Lung (tissue), 11 donors: ENCODE measurements at regions not wholly inside any gene's neighbourhood (a gene's known extent, or its start where the extent isn't known, plus 50 kb on each side); places are given as distances from the start of the nearest gene placed in this dataset.

Source experiments
- ATAC-seq: fragments of 200-7000 bp; cut with Tn5 transposase; one replicate; pipeline ENCODE4 v1.9.1; 2020; ENCODE audit warnings: moderate number of reproducible peaks; ENCODE audit not compliant: insufficient read depth, low FRiP score
- DNase-seq, 3 donors: peaks; one replicate each; pipeline ENCODE4 v3.0.0-alpha.2; 2013 to 2017
- H3K27ac ChIP-seq, 2 donors: one replicate each; pipeline ENCODE4 v1.5.1; 2013; ENCODE audit warnings: mild to moderate bottlenecking in 2 of 2, moderate library complexity in 2 of 2, control low read depth in 1 of 2, inconsistent platforms in 1 of 2, low read depth in 1 of 2, low read length in 1 of 2
- H3K27me3 ChIP-seq, 3 donors: one replicate each; pipeline ENCODE4 v1.5.1; 2013; ENCODE audit warnings: low read length in 2 of 3; ENCODE audit not compliant: control insufficient read depth in 3 of 3, insufficient read depth in 3 of 3
- H3K36me3 ChIP-seq, 4 donors: one replicate each; pipeline ENCODE4 v1.5.1; 2013; ENCODE audit warnings: low read length in 4 of 4, mild to moderate bottlenecking in 1 of 4, moderate library complexity in 1 of 4; ENCODE audit not compliant: control insufficient read depth in 4 of 4, insufficient read depth in 4 of 4
- H3K4me1 ChIP-seq, 5 donors: one replicate each; pipeline ENCODE4 v1.5.1; 2013; ENCODE audit warnings: low read length in 5 of 5, mild to moderate bottlenecking in 2 of 5, moderate library complexity in 1 of 5; ENCODE audit not compliant: control insufficient read depth in 5 of 5, insufficient read depth in 5 of 5
- H3K4me3 ChIP-seq: one replicate; pipeline ENCODE4 v1.5.1; 2013; ENCODE audit warnings: mild to moderate bottlenecking, control low read depth, moderate library complexity
- H3K9ac ChIP-seq, 2 donors: one replicate each; pipeline ENCODE4 v1.5.1; 2013; ENCODE audit warnings: low read length in 2 of 2, control low read depth in 1 of 2; ENCODE audit not compliant: insufficient read depth in 1 of 2
- H3K9me3 ChIP-seq, 4 donors: one replicate each; pipeline ENCODE4 v1.5.1; 2013; ENCODE audit warnings: low read length in 3 of 4, mild to moderate bottlenecking in 1 of 4, moderate library complexity in 1 of 4; ENCODE audit not compliant: control insufficient read depth in 4 of 4, insufficient read depth in 3 of 4
- WGBS, 2 donors: extraction: QIAGEN DNeasy Blood & Tissue Kit; methylation state at CpG; one replicate each; pipeline ENCODE4 v1.1.7; 2013; 5-methylcytosine and 5-hydroxymethylcytosine counted together
- TF ChIP-seq, protein P1 (sequence below): IDR thresholded peaks from 2 replicates; pipeline ENCODE4 v1.5.1; 2012; ENCODE audit warnings: mild to moderate bottlenecking; ENCODE audit errors: control extremely low read depth, extremely low read depth
- donor health status: control.
- donor health status: control.
- donor health status: Bipolar disorder and iron deficiency.
- donor health status: healthy.
- donor health status: DM: yes; HTN: yes; CAD: no.

GRCh38 chr17:77462090-77462489 is 321.3 kb downstream of the SEC14L1 start:
- H3K9me3 ChIP-seq, result no peaks in the 10 kb centered on the region
- no peak overlapping the region for H3K4me3 ChIP-seq
- no peak for DNase-seq
- H3K36me3 ChIP-seq, result peaks cover 0 to 7% (median under 1%) of the 10 kb centered on the region in 4 donors
- H3K9ac ChIP-seq, result no peak overlapping the region
- TF ChIP-seq, protein P1, sequence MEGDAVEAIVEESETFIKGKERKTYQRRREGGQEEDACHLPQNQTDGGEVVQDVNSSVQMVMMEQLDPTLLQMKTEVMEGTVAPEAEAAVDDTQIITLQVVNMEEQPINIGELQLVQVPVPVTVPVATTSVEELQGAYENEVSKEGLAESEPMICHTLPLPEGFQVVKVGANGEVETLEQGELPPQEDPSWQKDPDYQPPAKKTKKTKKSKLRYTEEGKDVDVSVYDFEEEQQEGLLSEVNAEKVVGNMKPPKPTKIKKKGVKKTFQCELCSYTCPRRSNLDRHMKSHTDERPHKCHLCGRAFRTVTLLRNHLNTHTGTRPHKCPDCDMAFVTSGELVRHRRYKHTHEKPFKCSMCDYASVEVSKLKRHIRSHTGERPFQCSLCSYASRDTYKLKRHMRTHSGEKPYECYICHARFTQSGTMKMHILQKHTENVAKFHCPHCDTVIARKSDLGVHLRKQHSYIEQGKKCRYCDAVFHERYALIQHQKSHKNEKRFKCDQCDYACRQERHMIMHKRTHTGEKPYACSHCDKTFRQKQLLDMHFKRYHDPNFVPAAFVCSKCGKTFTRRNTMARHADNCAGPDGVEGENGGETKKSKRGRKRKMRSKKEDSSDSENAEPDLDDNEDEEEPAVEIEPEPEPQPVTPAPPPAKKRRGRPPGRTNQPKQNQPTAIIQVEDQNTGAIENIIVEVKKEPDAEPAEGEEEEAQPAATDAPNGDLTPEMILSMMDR, result no peak
- WGBS, 2 donors, result 21 to 42% methylated on average over 11 of the region's 11 CpGs
- no peaks in the 10 kb centered on the region for H3K27me3 ChIP-seq
- H3K27ac ChIP-seq, result peak overlapping the region; percentile 10 to 29
- no peak for ATAC-seq
- peaks cover 5 to 63% (median 24%) of the 10 kb centered on the region in 5 donors for H3K4me1 ChIP-seq

DNA sequence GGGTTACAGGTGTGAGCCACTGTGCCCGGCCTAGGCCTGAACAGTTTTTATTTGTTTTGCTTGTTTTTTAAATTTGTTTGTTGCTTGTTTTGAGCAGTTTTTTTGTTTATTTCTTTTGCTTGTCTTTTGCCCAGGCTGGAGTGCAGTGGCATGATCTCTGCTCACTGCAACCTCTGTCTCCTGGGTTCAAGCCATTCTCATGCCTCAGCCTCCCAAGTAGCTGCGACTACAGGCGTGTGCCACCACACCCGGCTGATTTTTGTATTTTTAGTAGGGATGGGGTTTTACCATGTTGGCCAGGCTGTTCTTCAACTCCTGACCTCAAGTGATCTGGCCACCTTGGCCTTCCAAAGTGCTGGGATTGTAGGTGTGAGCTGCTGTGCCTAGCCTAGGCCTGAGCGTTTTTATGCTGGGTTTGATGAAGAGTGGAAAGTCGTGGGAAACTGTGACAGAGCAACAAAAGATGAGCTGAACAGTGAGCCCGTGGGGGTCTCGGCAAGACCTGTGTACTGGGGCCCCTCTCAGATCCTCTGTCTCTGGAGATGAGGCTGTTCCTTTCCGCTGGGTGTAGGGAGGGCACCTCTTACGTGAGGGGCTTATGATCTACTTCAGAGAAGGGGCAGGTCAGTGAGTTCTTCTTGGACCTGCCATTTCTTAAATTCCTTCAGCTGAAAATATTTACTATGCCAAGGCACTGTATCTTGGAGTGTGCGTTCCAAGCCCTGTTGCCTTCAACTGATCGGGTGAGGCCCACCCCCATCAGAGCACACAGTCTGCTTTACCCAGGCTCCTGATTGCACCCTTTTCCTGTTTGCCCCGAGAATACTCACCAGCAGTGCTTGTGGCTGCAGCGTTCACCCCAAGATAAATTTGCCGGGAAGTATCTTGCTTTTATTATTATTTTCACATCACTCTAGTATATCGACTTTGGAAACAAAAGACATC is 322.1 kb downstream of the SEC14L1 start:
- no peak for DNase-seq
- peak overlapping the region in 1 of 2 donors; percentile 20 for H3K27ac ChIP-seq
- TF ChIP-seq, protein P1, result no peak

DNA sequence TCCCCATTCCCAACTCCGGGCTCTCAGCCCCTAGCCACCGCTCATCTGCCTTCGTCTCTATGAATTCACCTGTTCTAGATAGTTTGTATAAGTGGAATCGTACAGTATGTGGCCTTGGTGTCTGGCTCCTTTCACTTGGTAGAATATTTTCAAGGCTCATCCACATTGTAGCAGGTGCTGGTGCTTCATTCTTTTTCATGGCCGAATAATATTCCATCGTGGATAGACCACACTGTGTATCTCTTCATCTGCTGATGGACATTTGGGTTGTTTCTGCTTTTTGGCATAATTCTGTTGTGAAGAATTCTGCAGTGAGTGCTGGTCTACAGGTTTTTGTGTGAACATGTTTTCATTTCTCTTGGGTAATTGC is 324.2 kb downstream of the SEC14L1 start:
- DNase-seq (no peak), ATAC-seq (no peak)
- Histone ChIP-seq H3K27ac (peak overlapping the region in 1 of 2 donors; percentile 87), H3K9ac (no peak overlapping the region), H3K4me3 (no peak overlapping the region), H3K9me3 (no peaks in the 10 kb centered on the region), H3K4me1 (peaks cover 5 to 53% (median 29%) of the 10 kb centered on the region in 5 donors), H3K27me3 (no peaks in the 10 kb centered on the region), H3K36me3 (peaks cover 0 to 10% (median 4%) of the 10 kb centered on the region in 4 donors)
- TF ChIP-seq, protein P1, result no peak
- WGBS, 2 donors, result 86 to 90% methylated on average over 6 of the region's 6 CpGs

More for the DNA sequence above, 322.1 kb downstream of the SEC14L1 start:
- no peak overlapping the region for H3K9ac ChIP-seq
- no peaks in the 10 kb centered on the region for H3K27me3 ChIP-seq
- H3K36me3 ChIP-seq, result peaks cover 0 to 7% (median 1%) of the 10 kb centered on the region in 4 donors
- WGBS, 2 donors, result 81 to 83% methylated on average over 16 of the region's 16 CpGs
- H3K9me3 ChIP-seq, result no peaks in the 10 kb centered on the region
- H3K4me1 ChIP-seq, result peaks cover 5 to 63% (median 29%) of the 10 kb centered on the region in 5 donors
- H3K4me3 ChIP-seq, result no peak overlapping the region
- no peak for ATAC-seq
